ENCODE measurements at regions not wholly inside any gene's neighbourhood (a gene's known extent, or its start where the extent isn't known, plus 50 kb on each side); places are given as distances from the start of the nearest gene placed in this dataset.
A peak's percentile ranks its signal among the peaks of the same experiment; 100 is the strongest.
"Not testable (repeated sequence)": the region's sequence is repeated elsewhere in the genome, so short reads cannot be mapped to it uniquely, and the experiment has no call there.

- DNase-seq = no peak
Observed at GRCh38 chr12:84480803-84481202, 431.8 kb downstream of the SLC6A15 start.

GRCh38 chr12:84470361-84470760 lies 442.2 kb downstream of the SLC6A15 start:
- no peak for DNase-seq

- no peak for DNase-seq
Observed at GRCh38 chr12:84464616-84465015, 448.0 kb downstream of the SLC6A15 start.

- no peak for DNase-seq
Observed at GRCh38 chr12:84463741-84464495, 448.7 kb downstream of the SLC6A15 start.

- no peak for DNase-seq
Observed at GRCh38 chr12:84455598-84455997, 457.0 kb downstream of the SLC6A15 start.

GRCh38 chr12:84446478-84446877 lies 466.1 kb downstream of the SLC6A15 start:
- DNase-seq = not testable (repeated sequence)

- DNase-seq = no peak
Observed at GRCh38 chr12:84436134-84436533, 476.5 kb downstream of the SLC6A15 start.

- DNase-seq = no peak
Observed at GRCh38 chr12:84435682-84436081, 476.9 kb downstream of the SLC6A15 start.

- no peak for DNase-seq
Observed at GRCh38 chr12:84422340-84422739, 490.3 kb downstream of the SLC6A15 start.

GRCh38 chr12:84421103-84421502 lies 491.5 kb downstream of the SLC6A15 start:
- peak; percentile 5 for DNase-seq

- DNase-seq = no peak
Observed at GRCh38 chr12:84416626-84417025, 496.0 kb downstream of the SLC6A15 start.

- DNase-seq = no peak
Observed at GRCh38 chr12:84415946-84416345, 496.7 kb downstream of the SLC6A15 start.

- no peak for DNase-seq
Observed at GRCh38 chr12:84413656-84414055, 498.9 kb downstream of the SLC6A15 start.

GRCh38 chr12:84412226-84412625 lies 500.4 kb downstream of the SLC6A15 start:
- no peak for DNase-seq

GRCh38 chr12:84411031-84411430 lies 501.6 kb downstream of the SLC6A15 start:
- DNase-seq = no peak

- no peak for DNase-seq
Observed at GRCh38 chr12:84408936-84409335, 503.7 kb downstream of the SLC6A15 start.

- not testable (repeated sequence) for DNase-seq
Observed at GRCh38 chr12:84406720-84407119, 505.9 kb downstream of the SLC6A15 start.

- no peak for DNase-seq
Observed at GRCh38 chr12:84397846-84398245, 514.8 kb downstream of the SLC6A15 start.

GRCh38 chr12:84397263-84397662 lies 515.3 kb downstream of the SLC6A15 start:
- DNase-seq = no peak

- DNase-seq = not testable (repeated sequence)
Observed at GRCh38 chr12:84391176-84391575, 521.4 kb downstream of the SLC6A15 start.

GRCh38 chr12:84384384-84384783 lies 528.2 kb downstream of the SLC6A15 start:
- no peak for DNase-seq

- DNase-seq = not testable (repeated sequence)
Observed at GRCh38 chr12:84382486-84382885, 530.1 kb downstream of the SLC6A15 start.

- no peak for DNase-seq
Observed at GRCh38 chr12:84376320-84376719, 536.3 kb downstream of the SLC6A15 start.

- DNase-seq = no peak
Observed at GRCh38 chr12:84375449-84376170, 537.0 kb downstream of the SLC6A15 start.

GRCh38 chr12:84362552-84362897 lies 550.1 kb downstream of the SLC6A15 start:
- DNase-seq = no peak
